ENCODE measurements at regions not wholly inside any gene's neighbourhood (a gene's known extent, or its start where the extent isn't known, plus 50 kb on each side); places are given as distances from the start of the nearest gene placed in this dataset.

GRCh38 chr7:67380858-67381257, 384.2 kb downstream of the TYW1 start:
- TF ChIP-seq EP300 (IDR thresholded peaks at IDR 0.05): no peak
- no peak for TF ChIP-seq POLR2A (IDR thresholded peaks at IDR 0.05; ENCODE audit: low read depth)
- TF ChIP-seq CTCF (IDR thresholded peaks at IDR 0.05): no peak

All from esophagus muscularis mucosa (tissue), 4 donors.